Panc1 (cell line): ENCODE measurements at regions not wholly inside any gene's neighbourhood (a gene's known extent, or its start where the extent isn't known, plus 50 kb on each side); places are given as distances from the start of the nearest gene placed in this dataset.

Source experiments
- ATAC-seq: fragments of 200-7000 bp; cut with Tn5 transposase; 2 replicates; pipeline ENCODE4 v1.9.1; 2020; ENCODE audit warnings: mild to moderate bottlenecking, moderate library complexity
- BruUV-seq: library from RNA; stranded (reverse); fragments of 400-500 nt; replicated peaks from 2 replicates; lab custom pipeline; 2021; lab: Mats Ljungman, UMichigan
- CTCF ChIA-PET: fragments of 300-600 bp; sonication (Branson Sonifier 250); formaldehyde crosslinking; loops from one replicate; lab custom pipeline; 2022; ENCODE audit warnings: antibody characterized with exemption; lab: Charles Lee
- POLR2A ChIA-PET: fragments of 300-600 bp; sonication (Branson Sonifier 250); formaldehyde crosslinking; loops from one replicate; lab custom pipeline; 2022; ENCODE audit warnings: antibody characterized with exemption; lab: Charles Lee
- DNase-seq: peaks from one replicate; pipeline ENCODE4 v3.0.0-alpha.2; 2010; ENCODE audit warnings: low read depth, low spot score
- H3K27ac ChIP-seq: 2 replicates; pipeline ENCODE4 v1.5.1; 2011; ENCODE audit warnings: mild to moderate bottlenecking, low read length, inconsistent platforms
- H3K27me3 ChIP-seq: fragments of 200-500 bp; sonication (Bioruptor generic); 2 replicates; pipeline ENCODE4 v1.6.0; 2014; ENCODE audit warnings: low read length, inconsistent platforms; ENCODE audit not compliant: control insufficient read depth, insufficient read depth
- H3K36me3 ChIP-seq: fragments of 200-500 bp; sonication (Bioruptor generic); 2 replicates; pipeline ENCODE4 v1.5.1; 2014; ENCODE audit warnings: inconsistent platforms, mild to moderate bottlenecking, low read length, moderate library complexity; ENCODE audit not compliant: control insufficient read depth, insufficient read depth
- H3K4me1 ChIP-seq: 2 replicates; pipeline ENCODE4 v1.5.1; 2011; ENCODE audit warnings: inconsistent platforms, mild to moderate bottlenecking, low read length, moderate library complexity; ENCODE audit not compliant: control insufficient read depth, insufficient read depth
- H3K4me3 ChIP-seq, 2 experiments: 2 replicates each; pipeline ENCODE4 v1.5.1; 2011 to 2012; ENCODE audit warnings: low read depth in 2 of 2, low read length in 2 of 2, mild to moderate bottlenecking in 2 of 2, inconsistent platforms in 1 of 2, moderate library complexity in 1 of 2
- H3K9me3 ChIP-seq: fragments of 200-500 bp; sonication (Bioruptor generic); 2 replicates; pipeline ENCODE4 v1.5.1; 2014; ENCODE audit warnings: low read depth, mild to moderate bottlenecking, inconsistent platforms, low read length, moderate library complexity; ENCODE audit not compliant: control insufficient read depth, insufficient read depth
- CTCF ChIP-seq: fragments of 450-650 bp; IDR thresholded peaks from 2 replicates; pipeline ENCODE4 v1.5.1; 2017; ENCODE audit warnings: mild to moderate bottlenecking
- POLR2AphosphoS5 ChIP-seq: IDR thresholded peaks from 2 replicates; pipeline ENCODE4 v1.6.1; 2012; ENCODE audit warnings: mild to moderate bottlenecking, low read depth, low read length, moderate library complexity
- REST ChIP-seq, 2 experiments: IDR thresholded peaks; 2 replicates each; pipeline ENCODE4 v1.6.1; 2011 to 2012; ENCODE audit warnings: low read depth in 2 of 2, control low read depth in 1 of 2, low read length in 1 of 2, mild to moderate bottlenecking in 1 of 2, moderate library complexity in 1 of 2; ENCODE audit not compliant: insufficient read depth in 1 of 2
- SIN3A ChIP-seq: IDR thresholded peaks from 2 replicates; pipeline ENCODE4 v1.6.1; 2012; ENCODE audit warnings: low read depth, mild to moderate bottlenecking, low read length, moderate library complexity, borderline replicate concordance; ENCODE audit not compliant: insufficient read depth
- TCF7L2 ChIP-seq: IDR thresholded peaks from 2 replicates; pipeline ENCODE4 v1.6.1; 2011; ENCODE audit warnings: mild to moderate bottlenecking, low read depth, low read length, inconsistent platforms
- in situ Hi-C: cut with HindIII; loops from 2 replicates; pipeline ENCODE4 v1.10.0; 2016; ENCODE audit warnings: low sequenced_read_pairs, low pct_unique_long_range_greater_than_20kb
- intact Hi-C: fragments of 100-400 bp; cut with micrococcal nuclease; formaldehyde crosslinking; loops from one replicate; pipeline ENCODE4 v1.10.0; 2022; ENCODE audit not compliant: unreplicated experiment

- no peak for ATAC-seq
- ChIA-PET POLR2A (no interaction called here), CTCF (no interaction called here)
Measured at GRCh38 chr7:124089621-124090020, 56.8 kb upstream of the TMEM229A start.

DNA sequence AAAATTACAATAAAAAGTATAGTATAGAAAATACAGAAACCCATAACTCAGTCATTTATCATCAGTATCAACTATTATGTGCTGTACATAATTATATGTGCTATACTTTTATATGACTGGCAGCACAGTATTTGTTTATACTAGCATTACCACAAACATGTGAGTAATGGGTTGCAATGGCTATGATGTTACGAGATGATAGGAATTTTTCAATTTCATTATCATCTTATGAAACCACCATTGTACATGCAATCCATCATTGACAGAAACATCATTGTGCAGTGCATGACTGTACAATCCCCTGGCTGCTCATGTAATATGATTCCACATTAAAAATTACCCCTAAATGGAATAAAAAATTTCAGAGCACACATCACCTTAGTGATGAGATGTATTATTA, 55.7 kb upstream of the TMEM229A start:
- in situ Hi-C loops: no loop called here
- no TSS peak for BruUV-seq
- ATAC-seq (no peak), DNase-seq (no peak)
- H3K4me1 ChIP-seq: no peaks in the 10 kb centered on the region
- H3K27me3 ChIP-seq: no peaks in the 10 kb centered on the region
- H3K4me3 ChIP-seq: no peak overlapping the region
- no peaks in the 10 kb centered on the region for H3K36me3 ChIP-seq
- no peaks in the 10 kb centered on the region for H3K9me3 ChIP-seq
- ChIA-PET POLR2A (no interaction called here), CTCF (no interaction called here)
- no peak overlapping the region for H3K27ac ChIP-seq
- intact Hi-C loops: no loop called here
- TF ChIP-seq POLR2AphosphoS5 (no peak), CTCF (no peak)

More at GRCh38 chr7:124089621-124090020, 56.8 kb upstream of the TMEM229A start:
- Histone ChIP-seq H3K4me3 (no peak overlapping the region), H3K27me3 (no peaks in the 10 kb centered on the region), H3K27ac (no peak overlapping the region), H3K4me1 (no peaks in the 10 kb centered on the region), H3K36me3 (no peaks in the 10 kb centered on the region), H3K9me3 (no peaks in the 10 kb centered on the region)
- TF ChIP-seq CTCF (no peak), TCF7L2 (no peak), POLR2AphosphoS5 (no peak), SIN3A (no peak), REST (IDR thresholded peaks at IDR 0.05; ENCODE audit: insufficient read depth in 1 of 2, low read depth in 2 of 2, low read length in 1 of 2) (no peak)
- in situ Hi-C loops (no loop called here), intact Hi-C loops (no loop called here)
- no TSS peak for BruUV-seq
- DNase-seq: no peak
